HG03045 (cell line): ENCODE measurements at regions not wholly inside any gene's neighbourhood (a gene's known extent, or its start where the extent isn't known, plus 50 kb on each side); places are given as distances from the start of the nearest gene placed in this dataset.

Experiments used
- ATAC-seq: cut with Tn5 transposase; IDR thresholded peaks from one replicate; pipeline ENCODE4 v1.9.1; 2021; ENCODE audit warnings: mild to moderate bottlenecking, moderate library complexity; ENCODE audit not compliant: unreplicated experiment

- ATAC-seq, result no peak
Observed at GRCh38 chr15:93664213-93664956, 567.0 kb upstream of the MCTP2 start.

- no peak for ATAC-seq
Observed at GRCh38 chr15:93662162-93662885, 569.0 kb upstream of the MCTP2 start.

GRCh38 chr15:93658026-93658816 is 569.2 kb upstream of the RGMA start:
- no peak for ATAC-seq

GRCh38 chr15:93656041-93656440 is 567.0 kb upstream of the RGMA start:
- ATAC-seq, result no peak

- no peak for ATAC-seq
Observed at GRCh38 chr15:93649691-93650235, 560.8 kb upstream of the RGMA start.

GRCh38 chr15:93646193-93646592 is 557.2 kb upstream of the RGMA start:
- ATAC-seq, result no peak

- no peak for ATAC-seq
Observed at GRCh38 chr15:93645594-93645993, 556.6 kb upstream of the RGMA start.

GRCh38 chr15:93644595-93644994 is 555.6 kb upstream of the RGMA start:
- no peak for ATAC-seq

- ATAC-seq, result no peak
Observed at GRCh38 chr15:93640411-93640962, 551.5 kb upstream of the RGMA start.

- no peak for ATAC-seq
Observed at GRCh38 chr15:93631958-93632618, 543.1 kb upstream of the RGMA start.

GRCh38 chr15:93619597-93619996 is 530.6 kb upstream of the RGMA start:
- ATAC-seq, result no peak

- ATAC-seq, result no peak
Observed at GRCh38 chr15:93617443-93617842, 528.4 kb upstream of the RGMA start.

- no peak for ATAC-seq
Observed at GRCh38 chr15:93614386-93615104, 525.5 kb upstream of the RGMA start.

- no peak for ATAC-seq
Observed at GRCh38 chr15:93613386-93613785, 524.4 kb upstream of the RGMA start.

GRCh38 chr15:93612953-93613352 is 523.9 kb upstream of the RGMA start:
- ATAC-seq, result no peak

- no peak for ATAC-seq
Observed at GRCh38 chr15:93610944-93611343, 521.9 kb upstream of the RGMA start.

- ATAC-seq, result no peak
Observed at GRCh38 chr15:93608643-93609148, 519.7 kb upstream of the RGMA start.

- ATAC-seq, result no peak
Observed at GRCh38 chr15:93603550-93603949, 514.5 kb upstream of the RGMA start.

GRCh38 chr15:93587059-93587521 is 498.1 kb upstream of the RGMA start:
- ATAC-seq, result no peak

- no peak for ATAC-seq
Observed at GRCh38 chr15:93585012-93585411, 496.0 kb upstream of the RGMA start.
